Endothelial cell of umbilical vein (primary cell): ENCODE measurements at regions not wholly inside any gene's neighbourhood (a gene's known extent, or its start where the extent isn't known, plus 50 kb on each side); places are given as distances from the start of the nearest gene placed in this dataset.

Experiments used
- BruUV-seq: library from RNA; stranded (reverse); fragments of 400-500 nt; replicated peaks from 2 replicates; lab custom pipeline; 2021; lab: Mats Ljungman, UMichigan
- CTCF ChIA-PET: fragments of 300-600, 350-600 bp; sonication (Branson Sonifier 250); formaldehyde crosslinking; loops from one replicate; lab custom pipeline; 2021; ENCODE audit warnings: antibody characterized with exemption, inconsistent platforms; lab: Charles Lee
- POLR2A ChIA-PET: fragments of 300-600, 350-600 bp; sonication (Branson Sonifier 250); formaldehyde crosslinking; loops from one replicate; lab custom pipeline; 2021; ENCODE audit warnings: antibody characterized with exemption, inconsistent platforms; lab: Charles Lee
- DNase-seq: peaks from one replicate; pipeline ENCODE4 v3.0.0-alpha.2; 2011; ENCODE audit warnings: low read depth, low spot score
- FAIRE-seq: peaks from 2 replicates; lab custom pipeline; 2011; peaks lifted over from hg19 to GRCh38; lab: Jason Lieb, UNC
- H2AFZ ChIP-seq: 2 replicates; pipeline ENCODE4 v1.6.0; 2012; ENCODE audit warnings: low read depth, low read length, control low read depth, inconsistent platforms
- H3K27ac ChIP-seq: 2 replicates; pipeline ENCODE4 v1.5.1; 2011; ENCODE audit warnings: low read depth, mild to moderate bottlenecking, control low read depth, low read length, moderate library complexity; ENCODE audit not compliant: insufficient read depth
- H3K27me3 ChIP-seq, 2 experiments: 2 replicates each; pipeline versions ENCODE4 v1.6.0 to v1.6.1; 2011; ENCODE audit warnings: low read length in 2 of 2, mixed read lengths in 1 of 2; ENCODE audit not compliant: control insufficient read depth in 2 of 2, insufficient read depth in 2 of 2
- H3K36me3 ChIP-seq, 2 experiments: 2 replicates in 1 of 2; 3 replicates in 1 of 2; pipeline ENCODE4 v1.5.1; 2011; ENCODE audit warnings: low read length in 2 of 2, mild to moderate bottlenecking in 1 of 2, moderate library complexity in 1 of 2; ENCODE audit not compliant: control insufficient read depth in 2 of 2, insufficient read depth in 2 of 2; ENCODE audit errors: extremely low read depth in 1 of 2
- H3K4me1 ChIP-seq: 3 replicates; pipeline ENCODE4 v1.5.1; 2011; ENCODE audit warnings: mild to moderate bottlenecking, low read length; ENCODE audit not compliant: control insufficient read depth, insufficient read depth; ENCODE audit errors: extremely low read depth
- H3K4me2 ChIP-seq: 2 replicates; pipeline ENCODE4 v1.6.1; 2011; ENCODE audit warnings: low read length, control low read depth, mixed read lengths; ENCODE audit not compliant: insufficient read depth
- H3K4me3 ChIP-seq, 3 experiments: fragments of 200-600 bp in 1 of 3; sonication (generic), shearing (Covaris generic) in 1 of 3; replicated peaks in 1 of 3; 2 replicates each; pipeline ENCODE4 v1.5.1; 2011 to 2016; ENCODE audit warnings: control low read depth in 3 of 3, low read length in 3 of 3, mild to moderate bottlenecking in 2 of 3, inconsistent platforms in 1 of 3, low read depth in 1 of 3, moderate library complexity in 1 of 3; ENCODE audit not compliant: insufficient read depth in 1 of 3
- H3K79me2 ChIP-seq: 2 replicates; pipeline ENCODE4 v1.6.0; 2012; ENCODE audit warnings: low read length, inconsistent platforms; ENCODE audit not compliant: control insufficient read depth, insufficient read depth
- H3K9ac ChIP-seq: replicated peaks from 2 replicates; pipeline ENCODE3; 2011; ENCODE audit warnings: low read length, control low read depth; ENCODE audit not compliant: insufficient read depth; ENCODE audit errors: extremely low read depth
- H3K9me1 ChIP-seq: replicated peaks from 3 replicates; pipeline ENCODE4 v1.6.0; 2011; ENCODE audit warnings: mild to moderate bottlenecking, low read length; ENCODE audit not compliant: control insufficient read depth, insufficient read depth; ENCODE audit errors: extremely low read depth
- H3K9me3 ChIP-seq: replicated peaks from 2 replicates; pipeline ENCODE4 v1.5.1; 2012; ENCODE audit warnings: low read length, inconsistent platforms; ENCODE audit not compliant: control insufficient read depth, insufficient read depth
- H4K20me1 ChIP-seq: replicated peaks from 2 replicates; pipeline ENCODE3; 2011; ENCODE audit warnings: mild to moderate bottlenecking, low read length; ENCODE audit not compliant: control insufficient read depth, insufficient read depth; ENCODE audit errors: extremely low read depth
- EZH2 ChIP-seq: IDR thresholded peaks from 2 replicates; pipeline ENCODE4 v1.6.1; 2012; ENCODE audit warnings: borderline replicate concordance, low read depth, mild to moderate bottlenecking, moderate library complexity, low read length, inconsistent platforms; ENCODE audit not compliant: severe bottlenecking
- FOS ChIP-seq: IDR thresholded peaks from 2 replicates; pipeline ENCODE4 v1.6.1; 2011; ENCODE audit warnings: mild to moderate bottlenecking, low read length, moderate library complexity, borderline replicate concordance; ENCODE audit not compliant: insufficient read depth
- GATA2 ChIP-seq: IDR thresholded peaks from 2 replicates; pipeline ENCODE4 v1.7.0; 2011; ENCODE audit warnings: low read depth, mild to moderate bottlenecking, moderate library complexity, mixed read lengths, low read length; ENCODE audit not compliant: insufficient read length, insufficient read depth
- JUN ChIP-seq: IDR thresholded peaks from 2 replicates; pipeline ENCODE4 v1.6.1; 2011; ENCODE audit warnings: borderline replicate concordance, low read depth; ENCODE audit not compliant: insufficient read length, insufficient read depth
- MAX ChIP-seq: IDR thresholded peaks from 2 replicates; pipeline ENCODE4 v1.6.1; 2011; ENCODE audit not compliant: insufficient read depth, insufficient read length
- MYC ChIP-seq: IDR thresholded peaks from one replicate; pipeline ENCODE4 v1.6.1; 2011; ENCODE audit warnings: mild to moderate bottlenecking, low read depth, low read length
- POLR2A ChIP-seq: IDR thresholded peaks from 2 replicates; pipeline ENCODE4 v1.6.1; 2012; ENCODE audit warnings: low read depth, mild to moderate bottlenecking, control low read depth, low read length
- POLR2AphosphoS5 ChIP-seq: IDR thresholded peaks from 2 replicates; pipeline ENCODE4 v1.6.1; 2012; ENCODE audit warnings: low read depth, mild to moderate bottlenecking, control low read depth, low read length, moderate library complexity; ENCODE audit not compliant: insufficient read depth
- dilution Hi-C: fragments of 300-500 bp; cut with MboI; formaldehyde crosslinking; loops from one replicate; pipeline ENCODE4 v1.15.0; 2019; ENCODE audit warnings: low sequenced_read_pairs; ENCODE audit not compliant: extremely low pct_ligation_motif_present
- intact Hi-C: fragments of 100-400 bp; cut with micrococcal nuclease; formaldehyde crosslinking; loops from one replicate; pipeline ENCODE4 v1.10.0; 2022
- TF ChIP-seq, protein P1 (sequence below), 2 donors: IDR thresholded peaks; 1 replicate in 1 of 2; 2 replicates in 1 of 2; pipeline ENCODE4 v1.5.1; 2011; ENCODE audit warnings: low read length in 2 of 2, mild to moderate bottlenecking in 2 of 2, moderate library complexity in 2 of 2, control low read depth in 1 of 2, inconsistent platforms in 1 of 2, low read depth in 1 of 2; ENCODE audit not compliant: insufficient read depth in 1 of 2; ENCODE audit errors: extremely low read depth in 1 of 2

GRCh38 chr7:49093218-49093617, 168.9 kb downstream of the CDC14C start:
- ChIA-PET POLR2A (no interaction called here), CTCF (no interaction called here)
- Histone ChIP-seq H3K9me1 (no peaks in the 10 kb centered on the region), H3K36me3 (no peaks in the 10 kb centered on the region), H3K79me2 (no peaks in the 10 kb centered on the region), H3K4me1 (no peaks in the 10 kb centered on the region), H3K4me2 (no peak overlapping the region), H3K9ac (no peak overlapping the region), H3K27ac (no peak overlapping the region), H3K27me3 (no peaks in the 10 kb centered on the region), H3K4me3 (no peak overlapping the region), H2AFZ (no peak overlapping the region), H4K20me1 (no peaks in the 10 kb centered on the region), H3K9me3 (peaks cover 2% of the 10 kb centered on the region)
- TF ChIP-seq EZH2 (no peak), POLR2AphosphoS5 (no peak), MYC (no peak), POLR2A (no peak), MAX (no peak), FOS (no peak), JUN (no peak), GATA2 (no peak)
- DNase-seq (no peak), FAIRE-seq (no peak)
- BruUV-seq = no TSS peak
- intact Hi-C loops (no loop called here), dilution Hi-C loops (no loop called here)

- no peaks in the 10 kb centered on the region for H3K27me3 ChIP-seq
- intact Hi-C loops = no loop called here
- dilution Hi-C loops = no loop called here
- H3K27ac ChIP-seq = no peak overlapping the region
- FAIRE-seq (no peak), DNase-seq (no peak)
- H3K9me1 ChIP-seq = no peaks in the 10 kb centered on the region
- POLR2A ChIA-PET = no interaction called here
- H3K4me3 ChIP-seq = no peak overlapping the region
- BruUV-seq = no TSS peak
- no peak overlapping the region for H3K9ac ChIP-seq
- H4K20me1 ChIP-seq = no peaks in the 10 kb centered on the region
- H3K9me3 ChIP-seq = peaks cover 2% of the 10 kb centered on the region
- H3K4me2 ChIP-seq = no peak overlapping the region
- CTCF ChIA-PET = no interaction called here
- H3K36me3 ChIP-seq = no peaks in the 10 kb centered on the region
- H3K79me2 ChIP-seq = no peaks in the 10 kb centered on the region
- H2AFZ ChIP-seq = no peak overlapping the region
- H3K4me1 ChIP-seq = no peaks in the 10 kb centered on the region
- TF ChIP-seq POLR2AphosphoS5 (no peak), JUN (no peak), FOS (no peak), EZH2 (no peak), GATA2 (no peak), POLR2A (no peak), MAX (no peak), MYC (no peak)
- TF ChIP-seq, protein P1, sequence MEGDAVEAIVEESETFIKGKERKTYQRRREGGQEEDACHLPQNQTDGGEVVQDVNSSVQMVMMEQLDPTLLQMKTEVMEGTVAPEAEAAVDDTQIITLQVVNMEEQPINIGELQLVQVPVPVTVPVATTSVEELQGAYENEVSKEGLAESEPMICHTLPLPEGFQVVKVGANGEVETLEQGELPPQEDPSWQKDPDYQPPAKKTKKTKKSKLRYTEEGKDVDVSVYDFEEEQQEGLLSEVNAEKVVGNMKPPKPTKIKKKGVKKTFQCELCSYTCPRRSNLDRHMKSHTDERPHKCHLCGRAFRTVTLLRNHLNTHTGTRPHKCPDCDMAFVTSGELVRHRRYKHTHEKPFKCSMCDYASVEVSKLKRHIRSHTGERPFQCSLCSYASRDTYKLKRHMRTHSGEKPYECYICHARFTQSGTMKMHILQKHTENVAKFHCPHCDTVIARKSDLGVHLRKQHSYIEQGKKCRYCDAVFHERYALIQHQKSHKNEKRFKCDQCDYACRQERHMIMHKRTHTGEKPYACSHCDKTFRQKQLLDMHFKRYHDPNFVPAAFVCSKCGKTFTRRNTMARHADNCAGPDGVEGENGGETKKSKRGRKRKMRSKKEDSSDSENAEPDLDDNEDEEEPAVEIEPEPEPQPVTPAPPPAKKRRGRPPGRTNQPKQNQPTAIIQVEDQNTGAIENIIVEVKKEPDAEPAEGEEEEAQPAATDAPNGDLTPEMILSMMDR (IDR thresholded peaks at IDR 0.05; ENCODE audit: extremely low read depth in 1 of 2, insufficient read depth in 1 of 2, low read depth in 1 of 2, low read length in 2 of 2) = no peak
Observed at GRCh38 chr7:49094866-49095265, 170.5 kb downstream of the CDC14C start.
